ENCODE measurements at regions not wholly inside any gene's neighbourhood (a gene's known extent, or its start where the extent isn't known, plus 50 kb on each side); places are given as distances from the start of the nearest gene placed in this dataset.

GRCh38 chr2:195049372-195050031 lies 607.5 kb upstream of the SLC39A10 start:
- POLR2A ChIA-PET, result no interaction called here
- H3K27ac ChIP-seq (ENCODE audit: low read depth in 2 of 2, low read length in 1 of 2), result no peak overlapping the region
- H2AFZ ChIP-seq (ENCODE audit: low read depth), result no peak overlapping the region
- H3K4me1 ChIP-seq (ENCODE audit: control insufficient read depth in 1 of 2, insufficient read depth in 2 of 2, low read depth in 1 of 2, low read length in 1 of 2), result no peaks in the 10 kb centered on the region
- TF ChIP-seq GABPA (IDR thresholded peaks at IDR 0.05; ENCODE audit: low read depth), result no peak
- TF ChIP-seq NRF1 (IDR thresholded peaks at IDR 0.05; ENCODE audit: low read depth, low read length), result no peak
- no peak for TF ChIP-seq EZH2phosphoT487 (IDR thresholded peaks at IDR 0.05; ENCODE audit: borderline replicate concordance, low read depth)
- no peak for TF ChIP-seq FOSL2 (IDR thresholded peaks at IDR 0.05; ENCODE audit: borderline replicate concordance, low read depth)
- no peak for TF ChIP-seq POLR2AphosphoS5 (IDR thresholded peaks at IDR 0.05; ENCODE audit: low read depth, low read length)
- no peak for TF ChIP-seq TEAD4 (IDR thresholded peaks at IDR 0.05; ENCODE audit: borderline replicate concordance, insufficient read depth)
- no peak for TF ChIP-seq PBX3 (IDR thresholded peaks at IDR 0.05)
- no peak for TF ChIP-seq FOXM1 (IDR thresholded peaks at IDR 0.05; ENCODE audit: low read depth)
- TF ChIP-seq NFIC (IDR thresholded peaks at IDR 0.05; ENCODE audit: borderline replicate concordance), result no peak
- WGBS (ENCODE audit: low lambda C conversion rate), result 5% methylated on average over 1 of the region's 1 CpG
- no peaks in the 10 kb centered on the region for H3K9me2 ChIP-seq
- no peak for DNase-seq
- H3K4me3 ChIP-seq (ENCODE audit: low read depth in 2 of 2, low read length in 1 of 2), result no peak overlapping the region
- CTCF ChIA-PET, result interaction anchor here (0.7 kb wide), 1 partner anchor 1506 kb away, joined by 3 read pairs; no protein-coding TSS in a partner anchor
- H3K4me2 ChIP-seq, result no peak overlapping the region
- H4K20me1 ChIP-seq (ENCODE audit: insufficient read depth), result no peaks in the 10 kb centered on the region
- no peaks in the 10 kb centered on the region for H3K79me2 ChIP-seq (ENCODE audit: insufficient read depth)
- no peaks in the 10 kb centered on the region for H3K36me3 ChIP-seq (replicated peaks in 1 of 2; ENCODE audit: control insufficient read depth in 1 of 2, insufficient read depth in 2 of 2, low read length in 1 of 2)
- no peaks in the 10 kb centered on the region for H3K9me3 ChIP-seq
- H3K27me3 ChIP-seq (ENCODE audit: insufficient read depth), result no peaks in the 10 kb centered on the region
- no peaks in the 10 kb centered on the region for H3F3A ChIP-seq (replicated peaks; ENCODE audit: insufficient read depth)
- H3K9ac ChIP-seq, result no peak overlapping the region

DNA sequence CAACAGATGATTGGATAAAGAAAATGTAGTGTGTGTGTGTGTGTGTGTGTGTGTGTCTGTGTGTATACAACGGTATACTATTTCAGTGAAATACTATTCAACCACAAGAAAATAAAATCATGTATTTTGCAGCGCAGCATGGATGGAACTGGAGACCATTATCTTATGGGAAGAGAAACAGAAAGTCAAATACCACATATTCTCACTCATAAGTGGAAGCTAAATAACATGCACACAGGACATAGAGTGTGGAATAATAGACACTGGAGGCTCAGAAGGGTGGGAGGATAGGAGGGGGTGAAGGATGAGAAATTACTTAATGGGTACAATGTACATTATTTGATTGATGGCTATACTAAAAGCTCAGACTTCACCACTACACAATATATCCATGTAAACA lies 609.1 kb upstream of the SLC39A10 start:
- 47% methylated on average over 2 of the region's 2 CpGs for WGBS (ENCODE audit: low lambda C conversion rate)
- Histone ChIP-seq H3K27ac (ENCODE audit: low read depth in 2 of 2, low read length in 1 of 2) (no peak overlapping the region), H3K79me2 (ENCODE audit: insufficient read depth) (no peaks in the 10 kb centered on the region), H4K20me1 (ENCODE audit: insufficient read depth) (no peaks in the 10 kb centered on the region), H3K4me3 (ENCODE audit: low read depth in 2 of 2, low read length in 1 of 2) (no peak overlapping the region), H3K27me3 (ENCODE audit: insufficient read depth) (no peaks in the 10 kb centered on the region), H3K4me1 (ENCODE audit: control insufficient read depth in 1 of 2, insufficient read depth in 2 of 2, low read depth in 1 of 2, low read length in 1 of 2) (no peaks in the 10 kb centered on the region), H3F3A (replicated peaks; ENCODE audit: insufficient read depth) (no peaks in the 10 kb centered on the region), H3K9me3 (no peaks in the 10 kb centered on the region), H3K36me3 (replicated peaks in 1 of 2; ENCODE audit: control insufficient read depth in 1 of 2, insufficient read depth in 2 of 2, low read length in 1 of 2) (no peaks in the 10 kb centered on the region), H3K4me2 (no peak overlapping the region), H3K9ac (no peak overlapping the region), H2AFZ (ENCODE audit: low read depth) (no peak overlapping the region), H3K9me2 (no peaks in the 10 kb centered on the region)
- ChIA-PET POLR2A (no interaction called here), CTCF (no interaction called here)
- TF ChIP-seq GATA2 (CRISPR knock-in tag; IDR thresholded peaks at IDR 0.05), result no peak
- TF ChIP-seq FOXM1 (IDR thresholded peaks at IDR 0.05; ENCODE audit: low read depth), result no peak
- TF ChIP-seq, protein P1, sequence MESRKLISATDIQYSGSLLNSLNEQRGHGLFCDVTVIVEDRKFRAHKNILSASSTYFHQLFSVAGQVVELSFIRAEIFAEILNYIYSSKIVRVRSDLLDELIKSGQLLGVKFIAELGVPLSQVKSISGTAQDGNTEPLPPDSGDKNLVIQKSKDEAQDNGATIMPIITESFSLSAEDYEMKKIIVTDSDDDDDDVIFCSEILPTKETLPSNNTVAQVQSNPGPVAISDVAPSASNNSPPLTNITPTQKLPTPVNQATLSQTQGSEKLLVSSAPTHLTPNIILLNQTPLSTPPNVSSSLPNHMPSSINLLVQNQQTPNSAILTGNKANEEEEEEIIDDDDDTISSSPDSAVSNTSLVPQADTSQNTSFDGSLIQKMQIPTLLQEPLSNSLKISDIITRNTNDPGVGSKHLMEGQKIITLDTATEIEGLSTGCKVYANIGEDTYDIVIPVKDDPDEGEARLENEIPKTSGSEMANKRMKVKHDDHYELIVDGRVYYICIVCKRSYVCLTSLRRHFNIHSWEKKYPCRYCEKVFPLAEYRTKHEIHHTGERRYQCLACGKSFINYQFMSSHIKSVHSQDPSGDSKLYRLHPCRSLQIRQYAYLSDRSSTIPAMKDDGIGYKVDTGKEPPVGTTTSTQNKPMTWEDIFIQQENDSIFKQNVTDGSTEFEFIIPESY (IDR thresholded peaks at IDR 0.05; ENCODE audit: borderline replicate concordance, low read depth), result no peak
- TF ChIP-seq RAD21 (IDR thresholded peaks at IDR 0.05; ENCODE audit: low read length), result no peak
- TF ChIP-seq SMC3 (IDR thresholded peaks at IDR 0.05; ENCODE audit: low read depth, low read length), result no peak
- no peak for TF ChIP-seq NRF1 (IDR thresholded peaks at IDR 0.05; ENCODE audit: low read depth, low read length)
- no peak for TF ChIP-seq EP300 (IDR thresholded peaks at IDR 0.05; ENCODE audit: borderline replicate concordance in 1 of 2, low read depth in 1 of 2, low read length in 1 of 2)
- no peak for TF ChIP-seq JUND (IDR thresholded peaks at IDR 0.05)
- no peak for DNase-seq
